Neural progenitor cell (in vitro differentiated cells): ENCODE measurements at regions not wholly inside any gene's neighbourhood (a gene's known extent, or its start where the extent isn't known, plus 50 kb on each side); places are given as distances from the start of the nearest gene placed in this dataset.

Source experiments
- EZH2 ChIP-seq: fragments of 200-600 bp; sonication (generic); IDR thresholded peaks from 2 replicates; pipeline ENCODE4 v1.6.1; 2017; ENCODE audit warnings: antibody characterized with exemption, mild to moderate bottlenecking, moderate library complexity
- EZH2phosphoT487 ChIP-seq: fragments of 200-600 bp; sonication (generic); IDR thresholded peaks from 2 replicates; pipeline ENCODE4 v1.6.1; 2017; ENCODE audit warnings: antibody characterized with exemption
- TF ChIP-seq, protein P1 (sequence below): fragments of 200-600 bp; sonication (generic); IDR thresholded peaks from 2 replicates; pipeline ENCODE4 v1.5.1; 2017; ENCODE audit warnings: antibody characterized with exemption, mild to moderate bottlenecking

DNA sequence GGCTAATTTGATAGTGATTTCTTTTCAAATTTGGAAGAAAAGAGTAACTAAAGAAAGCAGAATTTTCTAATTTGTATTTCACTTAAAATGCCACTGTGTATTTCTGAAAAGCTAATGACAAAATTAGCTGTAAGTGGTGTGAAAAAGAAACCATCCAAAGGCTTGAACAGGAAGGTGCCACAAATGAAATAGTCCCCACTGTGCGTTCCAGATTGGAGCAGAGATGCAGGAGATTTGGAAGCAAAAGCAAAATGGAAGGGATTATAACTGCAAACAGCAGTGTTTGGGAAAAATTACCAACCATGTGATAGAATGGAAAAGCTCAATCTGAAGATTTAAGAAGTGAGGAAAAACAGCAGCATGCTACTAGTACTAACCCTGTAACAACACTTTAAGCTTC, 498.7 kb downstream of the SUCLG1 start:
- TF ChIP-seq, protein P1, sequence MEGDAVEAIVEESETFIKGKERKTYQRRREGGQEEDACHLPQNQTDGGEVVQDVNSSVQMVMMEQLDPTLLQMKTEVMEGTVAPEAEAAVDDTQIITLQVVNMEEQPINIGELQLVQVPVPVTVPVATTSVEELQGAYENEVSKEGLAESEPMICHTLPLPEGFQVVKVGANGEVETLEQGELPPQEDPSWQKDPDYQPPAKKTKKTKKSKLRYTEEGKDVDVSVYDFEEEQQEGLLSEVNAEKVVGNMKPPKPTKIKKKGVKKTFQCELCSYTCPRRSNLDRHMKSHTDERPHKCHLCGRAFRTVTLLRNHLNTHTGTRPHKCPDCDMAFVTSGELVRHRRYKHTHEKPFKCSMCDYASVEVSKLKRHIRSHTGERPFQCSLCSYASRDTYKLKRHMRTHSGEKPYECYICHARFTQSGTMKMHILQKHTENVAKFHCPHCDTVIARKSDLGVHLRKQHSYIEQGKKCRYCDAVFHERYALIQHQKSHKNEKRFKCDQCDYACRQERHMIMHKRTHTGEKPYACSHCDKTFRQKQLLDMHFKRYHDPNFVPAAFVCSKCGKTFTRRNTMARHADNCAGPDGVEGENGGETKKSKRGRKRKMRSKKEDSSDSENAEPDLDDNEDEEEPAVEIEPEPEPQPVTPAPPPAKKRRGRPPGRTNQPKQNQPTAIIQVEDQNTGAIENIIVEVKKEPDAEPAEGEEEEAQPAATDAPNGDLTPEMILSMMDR, result no peak
- no peak for TF ChIP-seq EZH2phosphoT487
- TF ChIP-seq EZH2, result no peak
